Sigmoid colon (tissue), 4 donors: ENCODE measurements at regions not wholly inside any gene's neighbourhood (a gene's known extent, or its start where the extent isn't known, plus 50 kb on each side); places are given as distances from the start of the nearest gene placed in this dataset.

Experiments
- CTCF ChIP-seq, 4 experiments: fragments of 450-650 bp in 3 of 4; fragments of 200-600 bp in 1 of 4; IDR thresholded peaks; one replicate each; pipeline ENCODE4 v1.5.1; 2016 to 2019; ENCODE audit warnings: antibody characterized with exemption in 4 of 4, mild to moderate bottlenecking in 3 of 4, moderate library complexity in 2 of 4
- EP300 ChIP-seq, 4 donors: sonication (generic); formaldehyde crosslinking; IDR thresholded peaks; one replicate each; pipeline ENCODE4 v1.6.1; 2017; ENCODE audit warnings: antibody characterized with exemption in 4 of 4
- POLR2A ChIP-seq, 2 donors: fragments of 450-650 bp; IDR thresholded peaks; one replicate each; pipeline ENCODE4 v1.6.1; 2016; ENCODE audit warnings: antibody characterized with exemption in 2 of 2, mild to moderate bottlenecking in 2 of 2, moderate library complexity in 2 of 2
- POLR2AphosphoS5 ChIP-seq, 4 donors: sonication (generic); formaldehyde crosslinking; IDR thresholded peaks; one replicate each; pipeline ENCODE4 v1.6.1; 2017; ENCODE audit warnings: antibody characterized with exemption in 4 of 4

GRCh38 chr6:82786248-82786647, 279.4 kb downstream of the UBE3D start:
- TF ChIP-seq POLR2A (IDR thresholded peaks at IDR 0.05), result no peak
- no peak for TF ChIP-seq CTCF (IDR thresholded peaks at IDR 0.05)
- TF ChIP-seq EP300 (IDR thresholded peaks at IDR 0.05), result no peak
- TF ChIP-seq POLR2AphosphoS5 (IDR thresholded peaks at IDR 0.05), result no peak
